Liver (tissue), 8 donors: ENCODE measurements at regions not wholly inside any gene's neighbourhood (a gene's known extent, or its start where the extent isn't known, plus 50 kb on each side); places are given as distances from the start of the nearest gene placed in this dataset.

ENCODE experiments used
- DNase-seq: peaks from one replicate; pipeline ENCODE4 v3.0.0-alpha.2; 2017; ENCODE audit warnings: low spot score
- H3K27ac ChIP-seq, 2 donors: one replicate each; pipeline ENCODE4 v1.7.0; 2013; ENCODE audit warnings: inconsistent platforms in 2 of 2, low read length in 2 of 2, control low read depth in 1 of 2, low read depth in 1 of 2, mild to moderate bottlenecking in 1 of 2
- H3K27me3 ChIP-seq, 4 donors: one replicate each; pipeline versions ENCODE4 v1.6.1 to v1.7.0; 2013; ENCODE audit warnings: low read length in 3 of 4, inconsistent platforms in 1 of 4, mild to moderate bottlenecking in 1 of 4, moderate library complexity in 1 of 4; ENCODE audit not compliant: control insufficient read depth in 4 of 4, insufficient read depth in 4 of 4
- H3K36me3 ChIP-seq, 4 donors: one replicate each; pipeline versions ENCODE4 v1.6.1 to v1.7.0; 2013; ENCODE audit warnings: low read length in 3 of 4, mild to moderate bottlenecking in 3 of 4, low read depth in 1 of 4, moderate library complexity in 1 of 4; ENCODE audit not compliant: control insufficient read depth in 4 of 4, insufficient read depth in 3 of 4
- H3K4me1 ChIP-seq, 4 donors: one replicate each; pipeline versions ENCODE4 v1.6.1 to v1.7.0; 2013; ENCODE audit warnings: low read length in 3 of 4, mild to moderate bottlenecking in 3 of 4, moderate library complexity in 1 of 4; ENCODE audit not compliant: control insufficient read depth in 4 of 4, insufficient read depth in 4 of 4
- H3K4me3 ChIP-seq, 3 donors: one replicate each; pipeline versions ENCODE4 v1.6.1 to v1.7.0; 2013; ENCODE audit warnings: low read length in 3 of 3, control low read depth in 1 of 3, low read depth in 1 of 3, mild to moderate bottlenecking in 1 of 3
- H3K9ac ChIP-seq, 2 donors: one replicate each; pipeline ENCODE4 v1.7.0; 2013; ENCODE audit warnings: low read length in 2 of 2, mild to moderate bottlenecking in 2 of 2, moderate library complexity in 2 of 2, control low read depth in 1 of 2, low read depth in 1 of 2
- H3K9me3 ChIP-seq, 4 donors: one replicate each; pipeline versions ENCODE4 v1.6.1 to v1.7.0; 2013; ENCODE audit warnings: low read length in 3 of 4; ENCODE audit not compliant: control insufficient read depth in 4 of 4
- ATF3 ChIP-seq: IDR thresholded peaks from 2 replicates; pipeline ENCODE4 v1.6.1; 2016; ENCODE audit warnings: antibody characterized with exemption
- CTCF ChIP-seq: fragments of 150-350 bp; IDR thresholded peaks from 2 replicates; pipeline ENCODE4 v1.5.1; 2017; ENCODE audit warnings: improper control_type of control experiment, low read depth, low read length; ENCODE audit not compliant: missing input control
- EGR1 ChIP-seq, 2 donors: IDR thresholded peaks; 2 replicates each; pipeline ENCODE4 v1.6.1; 2016 to 2018; ENCODE audit warnings: antibody characterized with exemption in 2 of 2, low read depth in 2 of 2
- FOXA1 ChIP-seq: IDR thresholded peaks from 2 replicates; pipeline ENCODE4 v1.6.1; 2016; ENCODE audit warnings: antibody characterized with exemption
- FOXA2 ChIP-seq: IDR thresholded peaks from 2 replicates; pipeline ENCODE4 v1.6.1; 2016; ENCODE audit warnings: antibody characterized with exemption
- GABPA ChIP-seq, 2 donors: IDR thresholded peaks in 1 of 2; conservative IDR thresholded peaks in 1 of 2; 2 replicates each; pipeline ENCODE4 v1.6.1; 2016; ENCODE audit warnings: antibody characterized with exemption in 2 of 2, mild to moderate bottlenecking in 1 of 2, moderate library complexity in 1 of 2
- HNF4A ChIP-seq, 2 donors: conservative IDR thresholded peaks; 2 replicates each; pipeline ENCODE4 v1.6.1; 2016; ENCODE audit warnings: antibody characterized with exemption in 2 of 2, mild to moderate bottlenecking in 2 of 2
- HNF4G ChIP-seq: IDR thresholded peaks from 2 replicates; pipeline ENCODE4 v1.6.1; 2016; ENCODE audit warnings: antibody characterized with exemption
- JUND ChIP-seq, 2 donors: IDR thresholded peaks; 2 replicates each; pipeline ENCODE4 v1.6.1; 2016; ENCODE audit warnings: antibody characterized with exemption in 2 of 2
- MAX ChIP-seq: IDR thresholded peaks from 2 replicates; pipeline ENCODE4 v1.6.1; 2016; ENCODE audit warnings: antibody characterized with exemption
- NR2F2 ChIP-seq: IDR thresholded peaks from 2 replicates; pipeline ENCODE4 v1.6.1; 2016; ENCODE audit warnings: antibody characterized with exemption
- RAD21 ChIP-seq, 2 donors: IDR thresholded peaks; 2 replicates each; pipeline ENCODE4 v1.6.1; 2016; ENCODE audit warnings: antibody characterized with exemption in 2 of 2, mild to moderate bottlenecking in 2 of 2
- REST ChIP-seq: IDR thresholded peaks from 2 replicates; pipeline ENCODE4 v1.6.1; 2016; ENCODE audit warnings: antibody characterized with exemption, mild to moderate bottlenecking
- RXRA ChIP-seq, 2 donors: IDR thresholded peaks; 2 replicates each; pipeline ENCODE4 v1.6.1; 2017 to 2018; ENCODE audit warnings: antibody characterized with exemption in 2 of 2, mild to moderate bottlenecking in 1 of 2
- SP1 ChIP-seq: IDR thresholded peaks from 2 replicates; pipeline ENCODE4 v1.6.1; 2018; ENCODE audit warnings: antibody characterized with exemption, mild to moderate bottlenecking
- TAF1 ChIP-seq: conservative IDR thresholded peaks from 2 replicates; pipeline ENCODE4 v1.6.1; 2016; ENCODE audit warnings: antibody characterized with exemption, mild to moderate bottlenecking
- YY1 ChIP-seq: IDR thresholded peaks from 2 replicates; pipeline ENCODE4 v1.6.1; 2016; ENCODE audit warnings: antibody characterized with exemption, mild to moderate bottlenecking
- ZBTB33 ChIP-seq: IDR thresholded peaks from 2 replicates; pipeline ENCODE4 v1.6.1; 2016; ENCODE audit warnings: antibody characterized with exemption
- WGBS: extraction: QIAGEN DNeasy Blood & Tissue Kit; methylation state at CpG from one replicate; pipeline ENCODE4 v1.1.7; 2013; 5-methylcytosine and 5-hydroxymethylcytosine counted together
- donor health status: healthy.
- donor health status: healthy.
- donor health status: healthy.
- donor health status: healthy.
- donor health status: healthy.

GRCh38 chr12:63304887-63305316, 153.9 kb upstream of the AVPR1A start:
- 68% methylated on average over 5 of the region's 5 CpGs for WGBS

GRCh38 chr12:63302941-63303536, 152.0 kb upstream of the AVPR1A start:
- H3K4me1 ChIP-seq, result no peaks in the 10 kb centered on the region
- H3K27me3 ChIP-seq, result peaks cover 0 to 5% (median 0%) of the 10 kb centered on the region in 4 donors
- H3K9me3 ChIP-seq, result no peaks in the 10 kb centered on the region
- TF ChIP-seq FOXA2 (no peak), YY1 (no peak), CTCF (no peak), FOXA1 (no peak), EGR1 (IDR thresholded peaks at IDR 0.05; ENCODE audit: low read depth in 2 of 2) (no peak), REST (no peak), TAF1 (no peak), ZBTB33 (no peak), RAD21 (IDR thresholded peaks at IDR 0.05) (no peak), ATF3 (no peak), RXRA (IDR thresholded peaks at IDR 0.05) (no peak), HNF4G (no peak), SP1 (no peak), JUND (IDR thresholded peaks at IDR 0.05) (no peak), HNF4A (conservative IDR thresholded peaks at IDR 0.05) (no peak), MAX (no peak), NR2F2 (no peak), GABPA (IDR thresholded peaks at IDR 0.05 in 1 of 2, conservative IDR thresholded peaks at IDR 0.05 in 1 of 2) (no peak)
- no peak overlapping the region for H3K27ac ChIP-seq
- WGBS, result 83% methylated on average over 2 of the region's 2 CpGs
- DNase-seq, result no peak
- no peak overlapping the region for H3K9ac ChIP-seq
- no peak overlapping the region for H3K4me3 ChIP-seq
- H3K36me3 ChIP-seq, result no peaks in the 10 kb centered on the region

More at GRCh38 chr12:63304887-63305316, 153.9 kb upstream of the AVPR1A start:
- Histone ChIP-seq H3K4me1 (no peaks in the 10 kb centered on the region), H3K9me3 (no peaks in the 10 kb centered on the region), H3K27me3 (peaks cover 0 to 5% (median 0%) of the 10 kb centered on the region in 4 donors), H3K27ac (no peak overlapping the region), H3K9ac (no peak overlapping the region), H3K36me3 (no peaks in the 10 kb centered on the region), H3K4me3 (no peak overlapping the region)
- DNase-seq, result no peak
- TF ChIP-seq TAF1, result no peak
- no peak for TF ChIP-seq RXRA (IDR thresholded peaks at IDR 0.05)
- TF ChIP-seq MAX, result no peak
- no peak for TF ChIP-seq SP1
- no peak for TF ChIP-seq HNF4G
- no peak for TF ChIP-seq EGR1 (IDR thresholded peaks at IDR 0.05; ENCODE audit: low read depth in 2 of 2)
- TF ChIP-seq FOXA2, result no peak
